HEK293 (cell line): ENCODE measurements at regions not wholly inside any gene's neighbourhood (a gene's known extent, or its start where the extent isn't known, plus 50 kb on each side); places are given as distances from the start of the nearest gene placed in this dataset.

ENCODE experiments used
- CTCF ChIP-seq: fragments of 450-650 bp; formaldehyde crosslinking; IDR thresholded peaks from 2 replicates; pipeline ENCODE4 v1.5.1; 2016; ENCODE audit warnings: missing biosample characterization, missing genetic modification characterization
- ELK4 ChIP-seq: IDR thresholded peaks from 2 replicates; pipeline ENCODE4 v1.6.1; 2011; ENCODE audit warnings: mild to moderate bottlenecking, low read depth, low read length, borderline replicate concordance
- HOXA7 ChIP-seq: sonication (generic); formaldehyde crosslinking; IDR thresholded peaks from 2 replicates; pipeline ENCODE4 v1.8.1; 2022; ENCODE audit warnings: missing genetic modification reagents, borderline replicate concordance
- OSR2 ChIP-seq: fragments of 450-650 bp; formaldehyde crosslinking; IDR thresholded peaks from 2 replicates; pipeline ENCODE4 v1.5.1; 2016; ENCODE audit warnings: missing biosample characterization, missing genetic modification characterization
- YY1 ChIP-seq: fragments of 450-650 bp; formaldehyde crosslinking; IDR thresholded peaks from 2 replicates; pipeline ENCODE4 v1.5.1; 2018; ENCODE audit warnings: missing biosample characterization, missing genetic modification characterization
- ZBTB11 ChIP-seq: fragments of 450-650 bp; formaldehyde crosslinking; conservative IDR thresholded peaks from 2 replicates; pipeline ENCODE4 v1.5.1; 2016; ENCODE audit warnings: low read depth, missing biosample characterization, missing genetic modification characterization
- ZFP3 ChIP-seq: fragments of 450-650 bp; formaldehyde crosslinking; IDR thresholded peaks from 2 replicates; pipeline ENCODE4 v1.5.1; 2016; ENCODE audit warnings: low read depth, missing biosample characterization, missing genetic modification characterization
- ZNF280D ChIP-seq: fragments of 450-650 bp; formaldehyde crosslinking; IDR thresholded peaks from 2 replicates; pipeline ENCODE4 v1.5.1; 2016; ENCODE audit warnings: missing biosample characterization, missing genetic modification characterization
- ZNF292 ChIP-seq: fragments of 450-650 bp; formaldehyde crosslinking; IDR thresholded peaks from 2 replicates; pipeline ENCODE4 v1.5.1; 2016; ENCODE audit warnings: low read depth, missing biosample characterization, missing genetic modification characterization, borderline replicate concordance
- ZNF580 ChIP-seq: fragments of 450-650 bp; formaldehyde crosslinking; IDR thresholded peaks from 2 replicates; pipeline ENCODE4 v1.5.1; 2016; ENCODE audit warnings: missing biosample characterization, missing genetic modification characterization
- ZNF629 ChIP-seq: fragments of 450-650 bp; formaldehyde crosslinking; IDR thresholded peaks from 2 replicates; pipeline ENCODE4 v1.5.1; 2017; ENCODE audit warnings: missing biosample characterization, missing genetic modification characterization

GRCh38 chr12:127883013-127883412, 384.0 kb upstream of the TMEM132C start:
- TF ChIP-seq OSR2 (tag by site-specific recombination) (no peak), ZNF580 (no peak), ZFP3 (tag by site-specific recombination) (no peak), CTCF (tag by site-specific recombination) (no peak), HOXA7 (no peak), YY1 (tag by site-specific recombination) (no peak), ZNF629 (tag by site-specific recombination) (no peak), ZBTB11 (tag by site-specific recombination) (no peak), ZNF280D (no peak), ZNF292 (tag by site-specific recombination) (no peak), ELK4 (no peak)
